Brain microvascular endothelial cell (primary cell): ENCODE measurements at regions not wholly inside any gene's neighbourhood (a gene's known extent, or its start where the extent isn't known, plus 50 kb on each side); places are given as distances from the start of the nearest gene placed in this dataset.

Source experiments
- DNase-seq: peaks from one replicate; pipeline ENCODE4 v3.0.0-alpha.2; 2020
- H3K27ac ChIP-seq: fragments of 250-450 bp; sonication (Bioruptor Pico); 2 replicates; pipeline ENCODE4 v1.5.1; 2020; ENCODE audit warnings: mild to moderate bottlenecking, moderate library complexity
- H3K27me3 ChIP-seq: fragments of 250-450 bp; sonication (Bioruptor Pico); replicated peaks from 2 replicates; pipeline ENCODE4 v1.5.1; 2020; ENCODE audit warnings: mild to moderate bottlenecking
- H3K36me3 ChIP-seq: fragments of 250-450 bp; sonication (Bioruptor Pico); replicated peaks from 2 replicates; pipeline ENCODE4 v1.5.1; 2020; ENCODE audit warnings: mild to moderate bottlenecking
- H3K4me3 ChIP-seq: 2 replicates; pipeline ENCODE4 v1.5.1; 2011; ENCODE audit warnings: low read depth, mild to moderate bottlenecking, control low read depth, low read length, moderate library complexity
- in situ Hi-C: cut with HindIII; loops from 2 replicates; pipeline ENCODE4 v1.10.0; 2017; ENCODE audit warnings: low sequenced_read_pairs, low pct_ligation_motif_present
- TF ChIP-seq, protein P1 (sequence below): IDR thresholded peaks from 2 replicates; pipeline ENCODE4 v1.5.1; 2011; ENCODE audit warnings: low read depth, mild to moderate bottlenecking, moderate library complexity, low read length, control low read depth, inconsistent platforms; ENCODE audit errors: missing control alignments

DNA sequence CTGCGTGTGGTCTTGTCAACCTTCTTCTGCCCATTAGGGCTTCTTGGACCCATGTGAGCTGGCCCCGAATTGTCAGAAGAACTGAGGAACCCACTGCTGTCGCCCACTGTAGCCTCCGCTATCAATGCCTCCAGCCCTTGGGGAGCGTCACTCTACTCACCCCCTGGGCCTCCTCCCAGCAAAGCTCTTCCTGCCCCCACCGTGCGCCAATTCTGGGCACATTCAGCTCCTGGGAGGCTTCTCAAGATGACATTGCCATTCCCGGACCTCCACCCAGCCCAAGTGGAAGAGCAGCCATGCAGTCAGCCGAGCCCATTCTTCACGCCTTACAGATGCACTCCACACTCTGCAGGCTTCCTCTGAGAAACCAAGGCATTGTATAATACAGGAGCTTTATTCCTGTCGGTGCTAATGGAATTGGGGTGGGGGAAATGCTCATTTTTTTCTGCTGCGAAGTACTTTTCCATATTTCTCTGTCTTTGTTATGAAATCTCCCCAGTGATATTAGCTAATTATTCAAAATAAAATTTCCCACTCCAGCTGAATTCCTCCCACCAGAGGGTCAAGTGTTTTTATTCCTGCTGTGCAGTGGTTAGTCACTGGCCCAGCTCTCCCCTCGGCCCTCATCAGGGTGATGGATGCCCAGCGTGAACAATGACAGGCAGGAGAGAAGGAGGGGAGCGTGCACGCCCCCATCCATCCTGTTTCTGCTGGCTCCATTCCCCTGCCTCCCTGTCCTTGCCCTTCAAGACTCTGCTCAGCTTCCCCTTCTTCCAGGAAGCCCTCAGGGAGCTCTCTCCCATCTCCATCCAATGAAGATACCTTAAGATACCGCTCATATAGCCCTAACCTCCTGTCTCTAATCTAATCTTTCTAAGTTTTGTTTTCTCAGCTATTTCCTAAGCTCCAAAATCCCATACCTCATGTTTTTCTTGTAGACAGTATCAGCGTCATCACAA, 87.7 kb downstream of the C16orf95 start:
- no peaks in the 10 kb centered on the region for H3K27me3 ChIP-seq
- in situ Hi-C loops = no loop called here
- no peaks in the 10 kb centered on the region for H3K36me3 ChIP-seq
- H3K4me3 ChIP-seq = no peak overlapping the region
- TF ChIP-seq, protein P1, sequence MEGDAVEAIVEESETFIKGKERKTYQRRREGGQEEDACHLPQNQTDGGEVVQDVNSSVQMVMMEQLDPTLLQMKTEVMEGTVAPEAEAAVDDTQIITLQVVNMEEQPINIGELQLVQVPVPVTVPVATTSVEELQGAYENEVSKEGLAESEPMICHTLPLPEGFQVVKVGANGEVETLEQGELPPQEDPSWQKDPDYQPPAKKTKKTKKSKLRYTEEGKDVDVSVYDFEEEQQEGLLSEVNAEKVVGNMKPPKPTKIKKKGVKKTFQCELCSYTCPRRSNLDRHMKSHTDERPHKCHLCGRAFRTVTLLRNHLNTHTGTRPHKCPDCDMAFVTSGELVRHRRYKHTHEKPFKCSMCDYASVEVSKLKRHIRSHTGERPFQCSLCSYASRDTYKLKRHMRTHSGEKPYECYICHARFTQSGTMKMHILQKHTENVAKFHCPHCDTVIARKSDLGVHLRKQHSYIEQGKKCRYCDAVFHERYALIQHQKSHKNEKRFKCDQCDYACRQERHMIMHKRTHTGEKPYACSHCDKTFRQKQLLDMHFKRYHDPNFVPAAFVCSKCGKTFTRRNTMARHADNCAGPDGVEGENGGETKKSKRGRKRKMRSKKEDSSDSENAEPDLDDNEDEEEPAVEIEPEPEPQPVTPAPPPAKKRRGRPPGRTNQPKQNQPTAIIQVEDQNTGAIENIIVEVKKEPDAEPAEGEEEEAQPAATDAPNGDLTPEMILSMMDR = no peak
- H3K27ac ChIP-seq = no peak overlapping the region
- DNase-seq = peak; percentile 32

DNA sequence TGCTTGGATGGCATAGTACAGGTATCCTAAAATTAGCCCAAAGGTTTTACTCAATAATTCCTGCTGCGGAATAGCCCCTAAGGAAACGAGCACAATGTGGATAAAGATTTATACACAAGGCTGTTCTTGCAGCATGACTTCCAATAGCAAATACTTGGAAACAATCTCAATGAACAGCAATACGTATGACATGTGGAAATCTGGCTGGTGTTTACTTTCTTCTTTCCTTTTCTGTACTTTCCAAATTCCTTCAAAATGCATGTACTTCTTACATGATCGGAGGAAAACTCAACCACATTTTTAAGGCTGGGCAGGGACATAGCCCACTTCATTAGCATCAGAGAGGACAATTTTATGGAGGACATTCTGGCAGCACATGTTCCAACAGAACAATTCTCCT, 86.6 kb downstream of the C16orf95 start:
- Histone ChIP-seq H3K36me3 (no peaks in the 10 kb centered on the region), H3K27ac (no peak overlapping the region), H3K4me3 (no peak overlapping the region), H3K27me3 (no peaks in the 10 kb centered on the region)
- no peak for DNase-seq
- in situ Hi-C loops = no loop called here
- TF ChIP-seq, protein P1 = no peak

DNA sequence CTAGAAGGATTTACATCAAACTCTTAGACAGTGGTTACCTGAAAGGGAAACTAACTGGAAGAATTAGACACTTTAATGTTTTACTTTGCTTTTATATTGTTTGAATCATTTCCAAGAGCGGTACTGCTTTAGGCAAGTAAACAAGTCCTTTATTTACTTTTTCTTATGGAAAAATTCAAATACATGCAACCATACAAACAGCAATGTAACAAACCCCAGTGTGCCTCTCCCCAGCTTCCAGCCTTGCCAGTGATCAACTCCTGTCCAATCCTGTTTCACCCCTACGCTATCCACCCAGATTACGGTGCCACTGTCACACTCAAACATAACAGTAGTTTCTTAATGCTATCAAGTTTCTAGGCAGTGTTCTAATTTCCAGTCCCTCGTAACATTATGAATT, 85.9 kb downstream of the C16orf95 start:
- in situ Hi-C loops = no loop called here
- Histone ChIP-seq H3K27me3 (no peaks in the 10 kb centered on the region), H3K36me3 (no peaks in the 10 kb centered on the region), H3K27ac (no peak overlapping the region), H3K4me3 (no peak overlapping the region)
- no peak for DNase-seq
- TF ChIP-seq, protein P1 = no peak

DNA sequence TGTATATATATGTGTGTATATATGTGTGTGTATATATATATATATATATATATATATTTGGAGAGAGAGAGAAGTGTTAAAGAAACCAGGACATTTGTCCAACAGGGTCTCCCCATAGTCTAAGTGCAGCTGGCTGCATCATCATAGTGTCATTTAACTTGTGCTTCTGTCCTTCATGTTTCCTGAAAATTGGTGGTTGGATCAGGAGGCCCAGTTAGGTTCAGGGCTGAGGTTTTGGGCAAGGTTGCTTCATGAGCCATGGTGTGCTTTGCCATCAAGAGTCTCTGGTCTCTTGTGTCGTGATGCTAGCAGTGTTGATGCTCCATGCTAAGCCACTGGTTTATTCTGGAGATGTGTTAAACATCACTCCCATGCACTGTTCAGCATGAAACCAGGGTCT, 85.3 kb downstream of the C16orf95 start:
- Histone ChIP-seq H3K4me3 (no peak overlapping the region), H3K36me3 (no peaks in the 10 kb centered on the region), H3K27ac (no peak overlapping the region), H3K27me3 (no peaks in the 10 kb centered on the region)
- TF ChIP-seq, protein P1 = no peak
- no peak for DNase-seq
- in situ Hi-C loops = no loop called here

DNA sequence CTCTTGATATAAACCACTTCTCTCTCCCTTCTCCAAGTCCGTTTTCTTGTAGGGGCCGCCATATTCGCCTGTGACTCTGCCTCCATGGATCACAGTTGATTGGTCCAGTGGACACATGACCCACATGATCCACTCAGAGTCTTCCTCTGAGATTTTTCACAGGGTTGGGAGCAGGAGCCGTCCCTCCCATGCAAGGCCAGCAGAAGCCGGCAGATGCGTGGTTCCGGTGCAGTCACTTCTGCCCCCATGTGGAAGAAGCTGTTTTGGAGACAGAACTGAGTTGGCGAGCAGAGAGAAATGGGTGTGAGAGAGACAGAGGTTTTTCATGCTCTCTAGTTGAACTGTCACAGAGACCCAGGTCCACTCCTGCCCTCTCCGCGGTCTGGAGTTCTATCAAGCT, 83.3 kb downstream of the C16orf95 start:
- TF ChIP-seq, protein P1 = peak; percentile 76
- H3K36me3 ChIP-seq = no peaks in the 10 kb centered on the region
- DNase-seq = peak; percentile 57
- in situ Hi-C loops = no loop called here
- no peaks in the 10 kb centered on the region for H3K27me3 ChIP-seq
- no peak overlapping the region for H3K27ac ChIP-seq
- H3K4me3 ChIP-seq = no peak overlapping the region
